ENCODE measurements at regions not wholly inside any gene's neighbourhood (a gene's known extent, or its start where the extent isn't known, plus 50 kb on each side); places are given as distances from the start of the nearest gene placed in this dataset.
"Not testable (repeated sequence)": the region's sequence is repeated elsewhere in the genome, so short reads cannot be mapped to it uniquely, and the experiment has no call there.

DNA sequence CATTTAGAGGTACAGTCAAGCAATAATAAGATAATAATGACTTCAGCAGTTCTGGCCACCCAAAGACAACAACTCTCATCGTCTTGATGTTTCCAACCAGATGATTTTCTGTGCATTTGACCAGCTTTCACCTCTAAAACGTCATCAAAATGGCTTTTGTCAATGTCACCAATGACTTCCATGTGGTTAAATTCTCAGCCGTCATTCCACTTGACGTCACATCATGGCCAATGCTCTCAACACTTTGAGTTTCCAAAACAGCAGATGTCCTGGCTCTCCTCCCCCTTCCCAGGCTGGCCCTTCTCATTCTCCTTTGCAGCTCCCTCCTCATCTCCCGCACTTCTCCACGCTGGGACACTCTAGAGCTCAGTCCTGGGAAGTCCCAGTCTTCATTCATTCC is 258.3 kb downstream of the BCL2 start:
- DNase-seq (ENCODE audit: low read depth): no peak
- TF ChIP-seq, protein P1, sequence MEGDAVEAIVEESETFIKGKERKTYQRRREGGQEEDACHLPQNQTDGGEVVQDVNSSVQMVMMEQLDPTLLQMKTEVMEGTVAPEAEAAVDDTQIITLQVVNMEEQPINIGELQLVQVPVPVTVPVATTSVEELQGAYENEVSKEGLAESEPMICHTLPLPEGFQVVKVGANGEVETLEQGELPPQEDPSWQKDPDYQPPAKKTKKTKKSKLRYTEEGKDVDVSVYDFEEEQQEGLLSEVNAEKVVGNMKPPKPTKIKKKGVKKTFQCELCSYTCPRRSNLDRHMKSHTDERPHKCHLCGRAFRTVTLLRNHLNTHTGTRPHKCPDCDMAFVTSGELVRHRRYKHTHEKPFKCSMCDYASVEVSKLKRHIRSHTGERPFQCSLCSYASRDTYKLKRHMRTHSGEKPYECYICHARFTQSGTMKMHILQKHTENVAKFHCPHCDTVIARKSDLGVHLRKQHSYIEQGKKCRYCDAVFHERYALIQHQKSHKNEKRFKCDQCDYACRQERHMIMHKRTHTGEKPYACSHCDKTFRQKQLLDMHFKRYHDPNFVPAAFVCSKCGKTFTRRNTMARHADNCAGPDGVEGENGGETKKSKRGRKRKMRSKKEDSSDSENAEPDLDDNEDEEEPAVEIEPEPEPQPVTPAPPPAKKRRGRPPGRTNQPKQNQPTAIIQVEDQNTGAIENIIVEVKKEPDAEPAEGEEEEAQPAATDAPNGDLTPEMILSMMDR (IDR thresholded peaks at IDR 0.05; ENCODE audit: low read depth, low read length, missing control alignments): no peak
- no peak overlapping the region for H3K4me3 ChIP-seq (ENCODE audit: low read depth, low read length)

DNA sequence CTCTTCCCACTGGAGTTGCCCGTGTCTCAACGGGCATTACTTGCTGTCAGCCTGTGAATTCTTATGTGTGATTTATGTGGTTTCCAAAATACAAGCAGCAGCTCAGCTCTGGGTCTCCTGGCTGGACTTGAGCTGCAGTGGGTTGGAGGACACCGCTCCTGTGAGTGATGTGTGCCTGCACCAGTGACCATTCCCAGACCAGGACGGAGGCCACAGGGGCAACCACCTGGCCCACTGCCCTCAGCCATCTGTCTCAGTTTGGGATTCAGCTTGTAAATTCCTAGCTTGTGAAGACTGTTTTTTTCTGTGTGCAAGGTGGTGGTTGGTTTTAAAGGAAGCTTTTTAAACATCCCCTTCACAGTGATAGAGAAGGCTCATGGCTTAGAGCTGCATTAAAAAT is 261.0 kb downstream of the BCL2 start:
- no peak for DNase-seq (ENCODE audit: low read depth)
- TF ChIP-seq, protein P1 (IDR thresholded peaks at IDR 0.05; ENCODE audit: low read depth, low read length, missing control alignments): no peak

DNA sequence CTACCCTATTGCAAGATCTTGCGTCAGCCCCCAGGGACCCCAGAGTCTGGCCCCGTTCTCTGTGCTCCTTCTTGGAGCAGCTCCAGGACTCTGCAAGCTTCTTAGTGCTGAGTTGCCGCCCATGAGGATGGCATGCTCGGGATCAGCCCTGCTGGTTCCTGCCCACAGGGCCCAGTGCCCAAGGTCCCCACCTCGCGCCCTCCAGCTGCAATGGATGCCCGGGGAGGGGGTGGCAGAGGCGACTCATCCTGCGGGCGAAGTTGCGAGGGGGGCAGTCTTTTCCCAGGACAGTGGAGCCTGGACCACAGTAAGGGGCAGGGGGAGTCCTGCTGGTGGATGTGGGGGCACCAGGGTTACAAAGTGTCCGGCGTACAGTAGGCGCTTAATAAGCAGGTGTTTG is 261.9 kb downstream of the BCL2 start:
- H3K4me3 ChIP-seq (ENCODE audit: low read depth, low read length): no peak overlapping the region
- DNase-seq (ENCODE audit: low read depth): no peak
- TF ChIP-seq, protein P1 (IDR thresholded peaks at IDR 0.05; ENCODE audit: low read depth, low read length, missing control alignments): no peak

More for the DNA sequence above, 261.0 kb downstream of the BCL2 start:
- H3K4me3 ChIP-seq (ENCODE audit: low read depth, low read length): no peak overlapping the region

DNA sequence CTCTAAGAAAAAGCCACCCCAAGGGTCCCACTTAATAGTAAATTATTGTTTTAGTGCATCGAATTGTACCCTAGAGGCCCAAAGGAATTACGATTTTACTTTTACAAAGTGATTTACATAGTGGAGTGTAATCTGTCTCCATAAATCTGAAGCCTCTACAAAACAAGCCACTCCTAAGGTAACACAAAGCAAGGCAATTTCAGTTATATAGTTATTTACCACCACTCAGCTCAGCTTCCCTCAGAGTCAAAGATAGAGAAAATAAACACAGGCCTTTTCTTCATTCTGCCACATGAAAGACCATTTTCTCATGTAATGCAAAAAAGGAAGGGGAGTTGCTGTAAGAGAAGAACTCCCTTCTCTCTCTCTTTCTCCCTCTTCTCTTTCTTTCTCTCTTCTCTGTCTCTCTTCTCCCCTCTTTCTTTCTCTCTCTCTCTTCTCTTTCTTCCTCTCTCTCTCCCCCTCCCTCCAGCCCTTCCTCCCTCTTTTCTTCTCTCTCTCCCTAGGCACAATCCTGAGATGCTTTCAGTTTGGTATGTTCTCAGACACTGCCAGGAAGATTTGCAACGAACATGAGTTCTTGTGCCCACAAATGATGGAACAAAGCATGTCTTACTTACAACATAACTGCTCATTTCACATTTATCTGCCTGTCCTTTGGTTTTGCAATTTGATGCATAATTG is 264.5 kb downstream of the BCL2 start:
- TF ChIP-seq, protein P1 (IDR thresholded peaks at IDR 0.05; ENCODE audit: low read depth, low read length, missing control alignments): no peak

DNA sequence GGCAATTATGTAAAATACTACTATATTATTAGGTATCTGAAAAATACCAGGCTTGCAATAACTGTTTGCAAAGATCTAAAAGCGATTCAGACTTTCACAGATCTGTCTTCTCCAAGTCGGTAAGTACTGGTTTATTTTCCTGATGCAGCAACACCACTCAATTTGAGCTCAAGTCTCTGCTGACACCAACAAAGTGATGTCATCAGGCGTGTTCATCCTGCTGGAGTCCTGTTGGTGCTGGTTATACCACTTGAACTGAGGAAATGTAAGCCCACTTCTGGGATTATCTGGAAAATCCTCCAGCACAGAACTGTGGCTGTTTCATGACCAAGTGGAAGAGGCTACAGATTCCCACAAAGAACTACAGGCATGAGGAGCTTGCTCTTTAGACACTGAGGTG is 267.6 kb downstream of the BCL2 start:
- no peak for DNase-seq (ENCODE audit: low read depth)
- TF ChIP-seq, protein P1 (IDR thresholded peaks at IDR 0.05; ENCODE audit: low read depth, low read length, missing control alignments): no peak
- no peak overlapping the region for H3K4me3 ChIP-seq (ENCODE audit: low read depth, low read length)

More for the DNA sequence above, 264.5 kb downstream of the BCL2 start:
- no peak for DNase-seq (ENCODE audit: low read depth)
- no peak overlapping the region for H3K4me3 ChIP-seq (ENCODE audit: low read depth, low read length)

DNA sequence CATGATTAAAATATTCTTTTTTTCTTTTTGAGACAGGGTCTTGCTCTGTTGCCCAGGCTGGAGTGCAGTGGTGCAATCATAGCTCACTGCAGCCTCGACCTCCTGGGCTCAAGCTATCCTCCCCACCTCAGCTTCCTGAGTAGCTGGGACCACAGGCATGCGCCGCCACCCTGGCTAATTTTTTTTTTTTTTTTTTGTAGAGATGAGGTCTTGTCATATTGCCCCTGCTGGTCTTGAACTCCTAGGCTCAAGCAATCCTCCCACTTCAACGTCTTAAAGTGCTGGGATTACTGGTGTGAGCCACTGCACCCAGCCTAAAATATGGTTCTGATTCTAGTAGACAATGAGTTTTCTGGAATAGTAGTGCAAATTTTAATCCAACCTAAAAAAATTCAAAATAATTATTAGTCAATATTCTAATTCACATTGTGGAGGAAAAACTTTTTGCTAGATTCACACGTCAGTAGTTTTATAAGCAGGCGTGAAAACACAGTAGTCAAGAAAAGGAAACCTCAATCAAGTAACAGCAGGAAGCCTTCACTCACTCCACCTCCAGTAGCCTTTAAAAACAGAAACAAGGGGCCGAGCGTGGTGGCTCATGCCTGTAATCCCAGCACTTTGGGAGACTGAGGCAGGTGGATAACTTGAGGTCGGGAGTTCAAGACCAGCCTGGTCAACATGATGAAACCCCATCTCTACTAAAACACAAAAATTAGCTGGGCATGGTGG is 268.7 kb downstream of the BCL2 start:
- peak; percentile 18 for DNase-seq (ENCODE audit: low read depth)
- not testable (repeated sequence) for H3K4me3 ChIP-seq (ENCODE audit: low read depth, low read length)

DNA sequence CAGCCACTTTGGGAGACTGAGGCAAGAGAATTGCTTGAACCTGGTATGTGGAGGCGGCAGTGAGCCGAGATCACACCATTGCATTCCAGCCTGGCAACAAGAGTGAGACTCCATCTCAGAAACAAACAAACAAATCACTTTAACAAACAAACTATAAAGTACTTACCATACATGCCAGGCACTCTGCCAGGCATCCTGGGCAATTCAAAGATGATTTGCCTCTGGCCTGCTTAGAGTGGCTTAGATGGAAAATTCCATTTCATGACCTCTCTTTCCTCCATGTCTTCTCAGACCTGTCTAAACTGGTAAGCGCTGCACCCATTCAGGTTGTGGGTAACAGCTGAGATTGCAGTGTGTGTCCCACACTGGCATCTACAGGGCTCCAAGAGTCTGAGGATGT is 273.2 kb downstream of the BCL2 start:
- H3K4me3 ChIP-seq (ENCODE audit: low read depth, low read length): no peak overlapping the region
- no peak for DNase-seq (ENCODE audit: low read depth)
- TF ChIP-seq, protein P1 (IDR thresholded peaks at IDR 0.05; ENCODE audit: low read depth, low read length, missing control alignments): no peak
